Nephron (organoid): ENCODE measurements at regions not wholly inside any gene's neighbourhood (a gene's known extent, or its start where the extent isn't known, plus 50 kb on each side); places are given as distances from the start of the nearest gene placed in this dataset.

ENCODE experiments used
- H3K27ac Mint-ChIP-seq, 3 experiments: 2 replicates each; pipeline ENCODE4 v1.8.0; 2020; ENCODE audit warnings: mixed read lengths in 3 of 3, mild to moderate bottlenecking in 2 of 3, moderate library complexity in 1 of 3
- H3K27me3 Mint-ChIP-seq: 2 replicates; pipeline ENCODE4 v1.8.0; 2021; ENCODE audit warnings: low read depth, mild to moderate bottlenecking, moderate library complexity, mixed read lengths
- H3K36me3 Mint-ChIP-seq: 2 replicates; pipeline ENCODE4 v1.8.0; 2020; ENCODE audit warnings: low read depth, mixed read lengths
- H3K4me1 Mint-ChIP-seq: 2 replicates; pipeline ENCODE4 v1.8.0; 2020; ENCODE audit warnings: mixed read lengths
- H3K4me3 Mint-ChIP-seq, 3 experiments: 2 replicates each; pipeline ENCODE4 v1.8.0; 2020; ENCODE audit warnings: mild to moderate bottlenecking in 3 of 3, mixed read lengths in 3 of 3, moderate library complexity in 2 of 3
- H3K9me3 Mint-ChIP-seq: 2 replicates; pipeline ENCODE4 v1.8.0; 2020; ENCODE audit warnings: mixed read lengths
- CTCF ChIP-seq, 3 experiments: fragments of 200-600 bp; sonication (generic); IDR thresholded peaks; one replicate each; pipeline ENCODE4 v1.5.0; 2021; ENCODE audit warnings: antibody characterized with exemption in 3 of 3; ENCODE audit not compliant: unreplicated experiment in 3 of 3

DNA sequence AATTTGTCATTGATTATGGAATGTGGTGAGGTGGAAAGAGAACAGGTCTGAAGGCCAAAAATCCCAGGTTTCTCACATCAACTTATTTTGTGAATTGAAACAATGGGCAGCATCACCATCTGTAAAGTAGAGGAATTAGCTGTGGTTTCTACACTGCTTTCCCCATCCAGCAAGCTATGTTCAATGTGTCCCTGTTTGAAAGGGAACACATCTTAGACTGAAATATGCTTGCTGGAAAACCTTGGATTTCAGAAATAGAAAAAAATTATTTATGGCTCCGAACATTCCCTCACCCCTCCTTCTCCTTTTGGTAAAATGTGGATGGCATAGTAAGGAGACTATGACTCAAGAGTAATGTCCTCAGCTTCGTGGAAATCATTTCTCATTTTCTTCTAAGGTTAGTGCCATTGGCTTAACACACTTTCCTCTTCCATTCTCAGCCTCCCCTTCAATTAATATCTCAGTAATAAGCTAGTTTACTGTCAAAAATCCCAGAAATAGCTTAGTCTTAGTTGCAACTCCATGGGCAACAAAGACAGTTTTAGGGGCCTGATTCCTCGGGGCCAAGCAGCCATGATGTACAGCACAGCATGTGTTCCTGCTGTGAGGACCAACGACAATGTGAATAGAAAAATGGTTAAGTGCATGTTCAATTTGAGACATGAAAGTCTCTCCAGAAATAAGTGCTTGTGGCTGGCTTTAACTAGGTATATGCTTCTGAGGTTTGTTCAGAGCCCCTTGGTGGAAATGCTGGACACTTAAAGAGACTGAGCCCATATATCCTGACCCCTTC is 205.8 kb upstream of the SLC38A2 start:
- Mint-ChIP-seq H3K27me3 (peaks cover 3% of the 10 kb centered on the region), H3K27ac (no peak overlapping the region), H3K9me3 (peaks cover 13% of the 10 kb centered on the region), H3K4me3 (no peak overlapping the region), H3K4me1 (peaks cover 20% of the 10 kb centered on the region), H3K36me3 (peaks cover 8% of the 10 kb centered on the region)
- TF ChIP-seq CTCF (IDR thresholded peaks at IDR 0.05; ENCODE audit: unreplicated experiment in 3 of 3): no peak

DNA sequence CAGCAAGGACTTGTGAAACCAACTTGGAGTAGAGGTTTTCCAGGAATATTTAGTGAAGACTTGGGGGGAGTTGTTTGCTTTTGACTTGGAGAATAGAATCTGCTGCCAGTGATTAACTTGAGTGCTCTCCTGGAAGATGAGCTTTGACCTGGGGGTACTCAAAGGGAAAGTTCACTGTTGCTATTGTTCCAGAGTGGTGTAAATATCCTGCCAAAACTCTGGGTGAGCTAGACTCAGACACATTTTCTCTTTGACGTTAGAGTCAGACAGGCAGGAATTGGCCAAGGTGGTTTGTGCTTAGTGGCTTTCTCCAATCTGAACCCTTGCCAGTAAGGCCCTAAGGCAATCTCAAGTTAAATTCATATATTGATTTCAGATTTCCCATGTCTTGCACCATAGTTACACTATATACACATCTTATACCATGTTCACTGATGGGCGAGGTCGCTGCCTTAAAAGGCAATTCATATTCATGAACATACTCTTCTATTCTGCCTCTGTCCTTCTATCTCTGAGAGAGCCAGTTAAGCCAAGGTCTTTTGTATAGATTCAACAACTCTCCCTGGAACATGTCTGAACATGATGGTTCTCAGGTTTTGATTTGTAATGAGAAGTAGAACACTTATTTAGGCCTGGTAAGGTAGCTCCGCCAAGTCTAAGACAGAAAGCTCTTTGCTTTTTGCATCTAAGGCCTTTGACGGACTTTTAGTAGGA is 204.6 kb upstream of the SLC38A2 start:
- Mint-ChIP-seq H3K27me3 (no peaks in the 10 kb centered on the region), H3K36me3 (peaks cover 8% of the 10 kb centered on the region), H3K9me3 (peaks cover 3% of the 10 kb centered on the region), H3K4me1 (peaks cover 30% of the 10 kb centered on the region), H3K27ac (peak overlapping the region in 1 of 3 experiments; percentile 13), H3K4me3 (no peak overlapping the region)
- TF ChIP-seq CTCF (IDR thresholded peaks at IDR 0.05; ENCODE audit: unreplicated experiment in 3 of 3): no peak

- H3K27ac Mint-ChIP-seq: peak overlapping the region in 2 of 3 experiments; percentile 52 to 66
- H3K27me3 Mint-ChIP-seq: no peaks in the 10 kb centered on the region
- no peak overlapping the region for H3K4me3 Mint-ChIP-seq
- no peaks in the 10 kb centered on the region for H3K36me3 Mint-ChIP-seq
- peaks cover 3% of the 10 kb centered on the region for H3K9me3 Mint-ChIP-seq
- no peak for TF ChIP-seq CTCF (IDR thresholded peaks at IDR 0.05; ENCODE audit: unreplicated experiment in 3 of 3)
- peaks cover 34% of the 10 kb centered on the region for H3K4me1 Mint-ChIP-seq
These were observed 202.3 kb upstream of the SLC38A2 start for GRCh38 chr12:46574847-46575246.

GRCh38 chr12:46573347-46573658 is 200.7 kb upstream of the SLC38A2 start:
- Mint-ChIP-seq H3K4me3 (peak overlapping the region in 1 of 3 experiments; percentile 66), H3K36me3 (peaks cover 4% of the 10 kb centered on the region), H3K27ac (peak overlapping the region; percentile 66 to 90 (median 72)), H3K4me1 (peaks cover 34% of the 10 kb centered on the region), H3K9me3 (peaks cover 10% of the 10 kb centered on the region), H3K27me3 (no peaks in the 10 kb centered on the region)
- TF ChIP-seq CTCF (IDR thresholded peaks at IDR 0.05; ENCODE audit: unreplicated experiment in 3 of 3): no peak

DNA sequence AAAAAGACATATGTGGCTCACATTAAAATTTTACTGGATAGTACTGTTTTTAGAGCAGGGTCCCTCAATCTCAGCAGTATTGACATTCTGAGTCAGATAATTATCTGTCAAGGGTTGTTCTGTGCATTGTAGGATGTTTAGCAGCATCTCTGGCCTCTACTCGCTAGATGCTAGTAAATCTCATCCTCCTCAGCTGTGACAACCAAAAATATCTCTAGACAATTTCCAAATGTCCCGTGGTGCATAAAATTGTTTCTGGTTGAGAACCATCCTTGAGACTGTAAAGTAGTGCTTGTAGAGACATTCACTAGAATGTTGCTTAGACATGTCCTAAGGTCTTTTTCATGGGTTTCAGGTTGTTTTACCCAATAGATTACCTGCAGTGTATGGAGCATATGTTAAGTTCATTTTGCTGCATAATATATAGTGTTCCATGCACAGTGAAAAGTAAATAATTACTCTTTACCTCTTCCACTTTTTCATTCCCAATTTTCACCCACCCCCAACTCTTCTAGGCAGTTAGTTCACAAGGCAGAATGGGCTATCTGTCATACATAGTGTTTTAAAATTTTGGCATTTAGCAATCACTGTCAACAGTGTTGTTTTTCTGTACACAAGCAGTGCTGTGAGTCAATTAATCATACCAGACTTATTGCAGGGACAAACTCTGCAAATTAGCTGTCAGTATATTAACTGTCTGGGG is 200.2 kb upstream of the SLC38A2 start:
- Mint-ChIP-seq H3K4me3 (peak overlapping the region in 1 of 3 experiments; percentile 66), H3K4me1 (peaks cover 34% of the 10 kb centered on the region), H3K27me3 (no peaks in the 10 kb centered on the region), H3K9me3 (peaks cover 14% of the 10 kb centered on the region), H3K27ac (peak overlapping the region; percentile 66 to 90 (median 72)), H3K36me3 (peaks cover 4% of the 10 kb centered on the region)
- no peak for TF ChIP-seq CTCF (IDR thresholded peaks at IDR 0.05; ENCODE audit: unreplicated experiment in 3 of 3)
